NCI-H1417 (cell line): ENCODE measurements at regions not wholly inside any gene's neighbourhood (a gene's known extent, or its start where the extent isn't known, plus 50 kb on each side); places are given as distances from the start of the nearest gene placed in this dataset.
"Not testable (repeated sequence)": the region's sequence is repeated elsewhere in the genome, so short reads cannot be mapped to it uniquely, and the experiment has no call there.

Experiments
- DNase-seq, 3 experiments: peaks; one replicate each; lab custom pipeline; 2025; lab: John Stamatoyannopoulos, UW

DNA sequence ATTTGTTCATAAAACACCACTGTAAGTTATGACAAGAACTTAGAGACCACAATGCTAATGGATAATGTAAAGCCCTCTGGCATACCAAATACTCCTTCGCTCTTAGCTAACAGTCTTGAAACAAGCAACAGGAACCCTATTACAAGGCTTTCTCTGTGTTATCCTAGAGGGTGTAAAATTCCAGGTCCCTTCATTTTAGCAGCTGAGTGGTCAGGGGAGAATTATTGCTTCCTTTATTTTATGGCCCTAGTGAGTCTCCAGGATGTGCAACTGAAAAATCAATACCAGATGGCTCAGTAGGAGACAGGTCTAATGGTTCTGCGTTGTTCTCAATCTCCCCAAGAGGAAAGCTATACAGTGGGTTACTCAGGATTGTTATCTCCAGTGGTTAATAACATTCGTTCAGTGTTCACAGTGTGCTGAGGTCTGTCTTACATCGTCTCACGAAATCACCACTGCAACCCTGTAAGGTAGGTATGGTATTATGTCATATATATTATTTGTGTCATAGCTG is 172.7 kb upstream of the CNOT2 start:
- DNase-seq, result peak; percentile 19 to 71 (median 26)

DNA sequence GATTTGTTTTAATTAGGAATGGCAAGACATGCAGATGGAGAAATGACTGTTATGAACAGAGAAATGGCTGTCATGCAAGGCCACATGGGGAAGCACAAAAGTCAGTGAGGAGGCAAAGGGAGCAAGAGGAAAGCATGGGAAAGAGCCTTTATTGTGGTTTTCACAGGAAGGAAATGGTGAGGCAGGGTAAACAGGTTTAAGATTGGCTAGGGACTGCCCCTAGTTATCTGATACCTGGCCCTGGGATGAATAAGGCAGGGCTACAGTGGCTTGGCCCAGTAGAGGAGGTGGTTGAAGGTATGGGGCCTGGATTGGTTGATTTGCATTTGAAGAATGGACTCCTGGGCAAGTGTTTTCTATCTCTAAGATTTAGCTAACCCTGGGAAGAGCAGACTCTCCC is 168.7 kb upstream of the CNOT2 start:
- no peak for DNase-seq

DNA sequence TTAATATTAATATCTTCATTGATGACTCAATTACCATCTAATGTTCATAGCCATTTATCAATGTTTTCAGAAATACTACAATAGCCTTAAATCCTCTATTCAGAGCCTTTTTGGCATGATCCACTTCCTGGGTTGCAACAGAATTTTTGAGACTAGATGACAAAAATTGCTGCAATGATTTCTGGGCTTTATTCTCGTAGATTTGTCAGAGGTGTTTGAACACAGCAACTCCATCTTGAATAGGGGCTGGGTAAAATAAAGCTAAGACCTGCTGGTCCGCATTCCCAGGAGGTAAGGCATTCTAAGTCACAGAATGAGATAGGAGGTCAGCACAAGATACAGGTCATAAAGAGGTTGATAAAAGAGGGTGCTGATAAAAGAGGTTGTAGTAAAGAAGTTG is 165.8 kb upstream of the CNOT2 start:
- no peak for DNase-seq

DNA sequence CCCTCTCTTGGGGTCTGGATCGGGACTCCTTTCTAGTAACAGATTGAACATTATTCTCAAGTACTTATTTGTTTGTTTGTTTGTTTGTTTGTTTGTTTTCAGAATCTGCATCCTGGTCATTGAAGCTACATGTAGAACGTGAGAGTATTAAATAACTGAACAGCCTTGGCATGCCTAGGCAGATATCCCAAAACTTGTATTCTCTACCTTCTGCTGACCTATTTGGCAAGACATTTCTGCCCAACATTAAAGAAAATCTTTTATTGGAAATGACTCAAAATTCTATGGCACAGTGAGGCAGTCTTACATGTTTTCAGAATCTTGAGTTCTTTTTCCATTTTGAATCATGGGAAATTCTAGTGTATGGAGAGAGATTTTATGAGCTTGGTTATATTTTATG is 165.1 kb upstream of the CNOT2 start:
- DNase-seq, result no peak

DNA sequence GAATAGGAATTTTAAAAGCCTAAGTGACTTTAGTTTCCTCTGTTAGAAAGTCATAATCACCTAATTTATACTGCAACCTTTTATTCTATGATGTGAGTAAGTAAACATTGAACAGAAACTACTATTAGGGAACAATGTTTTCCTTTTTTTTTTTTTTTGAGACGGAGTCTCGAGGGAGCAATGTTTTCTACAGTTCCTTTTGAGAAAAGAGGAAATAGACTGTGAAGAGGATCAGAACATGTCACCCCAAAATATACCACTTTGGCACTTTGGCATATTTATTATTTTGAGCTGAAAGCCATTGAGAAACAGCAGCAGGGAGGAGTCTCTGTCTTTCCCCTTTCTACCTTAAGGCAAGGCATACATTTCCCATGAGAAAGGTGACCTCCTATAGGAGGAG is 162.7 kb upstream of the CNOT2 start:
- DNase-seq, result no peak

DNA sequence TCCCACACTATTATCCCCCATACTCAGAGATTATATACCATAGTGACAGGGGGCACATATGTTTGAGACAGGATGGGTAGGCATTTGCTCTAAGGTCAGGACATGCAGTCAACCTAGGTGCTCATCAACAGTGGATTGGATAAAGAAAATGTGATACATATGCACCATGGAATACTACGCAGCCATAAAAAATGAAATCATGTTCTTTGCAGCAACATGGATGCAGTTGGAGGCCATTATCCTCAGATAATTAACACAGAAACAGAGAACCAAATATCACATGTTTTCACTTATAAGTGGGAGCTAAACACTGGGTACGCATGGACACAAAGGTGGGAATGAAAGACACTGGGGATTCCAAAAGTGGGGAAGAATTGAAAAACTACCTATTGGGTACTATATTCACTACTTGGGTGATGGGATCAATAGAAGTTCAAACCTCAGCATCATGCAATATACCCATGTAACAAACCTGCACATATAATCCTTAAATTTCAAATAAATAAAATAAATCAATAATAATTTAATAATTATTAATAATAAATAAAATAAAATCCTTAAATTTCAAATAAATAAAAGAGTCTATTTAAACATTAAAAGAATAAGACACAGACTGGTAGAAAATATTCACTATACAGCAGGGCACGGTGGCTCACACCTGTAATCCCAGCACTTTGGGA is 160.1 kb upstream of the CNOT2 start:
- DNase-seq, result no peak

DNA sequence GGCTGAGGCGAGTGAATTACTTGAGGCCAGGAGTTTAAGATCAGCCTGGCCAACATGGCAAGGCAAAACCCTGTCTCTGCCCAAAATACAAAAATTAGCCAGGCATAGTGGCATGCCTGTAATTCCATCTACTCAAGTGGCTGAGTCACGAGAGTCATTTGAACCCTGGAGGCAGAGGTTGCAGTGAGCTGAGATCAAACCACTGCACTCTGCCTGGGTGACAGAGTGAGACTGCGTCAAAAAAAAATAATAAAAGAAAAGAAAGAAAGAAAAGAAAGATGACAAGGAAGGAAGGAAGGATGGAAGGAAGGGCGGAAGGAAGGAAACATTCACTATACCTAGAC is 159.6 kb upstream of the CNOT2 start:
- no peak for DNase-seq

DNA sequence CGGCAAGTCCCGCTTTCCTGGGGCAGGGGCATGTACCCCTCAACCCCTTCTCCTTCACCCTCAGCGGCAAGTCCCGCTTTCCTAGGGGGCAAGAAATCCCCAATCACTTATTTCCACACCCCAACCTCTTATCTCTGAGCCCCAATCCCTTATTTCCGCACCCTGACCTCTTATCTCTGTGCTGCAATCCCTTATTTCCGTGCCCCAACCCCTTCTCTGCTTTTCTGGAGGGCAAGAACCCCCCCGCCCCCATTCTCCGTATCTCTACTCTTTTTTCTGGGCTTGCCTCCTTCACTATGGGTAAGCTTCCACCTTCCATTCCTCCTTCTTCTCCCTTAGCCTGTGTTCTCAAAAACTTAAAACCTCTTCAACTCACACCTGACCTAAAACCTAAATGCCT is 156.9 kb upstream of the CNOT2 start:
- not testable (repeated sequence) for DNase-seq

DNA sequence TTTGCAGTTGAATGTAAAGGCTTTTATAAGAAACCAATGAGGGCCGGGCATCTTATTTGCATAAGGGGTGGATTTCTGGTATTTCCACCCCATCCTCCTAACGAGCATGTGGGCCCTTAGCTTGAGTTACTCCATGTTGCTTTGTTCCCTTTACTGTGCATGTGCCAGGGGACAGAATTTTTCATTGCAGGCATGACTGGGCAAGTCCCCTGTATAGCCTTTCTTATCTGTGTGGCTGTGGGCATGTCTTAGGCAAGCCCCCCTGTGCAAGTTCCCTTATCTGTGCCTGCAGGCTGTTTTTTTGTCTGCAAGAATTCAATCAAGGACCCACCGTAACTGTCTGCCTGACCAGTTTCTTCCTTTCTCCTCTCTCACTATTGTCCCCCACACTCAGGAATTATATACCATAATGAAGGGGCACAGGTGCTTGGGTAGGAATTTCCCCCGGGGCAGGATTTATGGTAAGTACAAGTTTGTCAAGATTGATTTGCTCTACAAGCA is 152.2 kb upstream of the CNOT2 start:
- DNase-seq, result no peak

DNA sequence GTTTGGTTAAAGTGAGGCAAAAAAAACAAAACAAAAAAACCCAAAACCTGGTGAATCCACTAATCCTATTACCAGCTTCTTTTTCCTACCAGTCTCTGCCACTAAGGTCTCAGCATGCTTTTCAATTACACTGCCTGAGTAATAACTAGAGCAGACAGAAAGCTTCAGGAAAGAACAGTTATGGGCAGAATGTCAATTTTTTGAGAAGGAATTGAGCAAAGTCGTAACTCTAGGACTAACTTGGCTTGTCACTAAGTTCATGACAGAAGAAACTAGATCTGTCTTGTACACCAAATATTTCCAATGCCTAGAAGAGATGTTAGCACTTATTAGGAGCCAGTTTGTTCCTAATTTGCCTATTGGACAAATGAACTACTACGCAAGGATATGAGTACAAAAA is 148.8 kb upstream of the CNOT2 start:
- DNase-seq, result no peak

DNA sequence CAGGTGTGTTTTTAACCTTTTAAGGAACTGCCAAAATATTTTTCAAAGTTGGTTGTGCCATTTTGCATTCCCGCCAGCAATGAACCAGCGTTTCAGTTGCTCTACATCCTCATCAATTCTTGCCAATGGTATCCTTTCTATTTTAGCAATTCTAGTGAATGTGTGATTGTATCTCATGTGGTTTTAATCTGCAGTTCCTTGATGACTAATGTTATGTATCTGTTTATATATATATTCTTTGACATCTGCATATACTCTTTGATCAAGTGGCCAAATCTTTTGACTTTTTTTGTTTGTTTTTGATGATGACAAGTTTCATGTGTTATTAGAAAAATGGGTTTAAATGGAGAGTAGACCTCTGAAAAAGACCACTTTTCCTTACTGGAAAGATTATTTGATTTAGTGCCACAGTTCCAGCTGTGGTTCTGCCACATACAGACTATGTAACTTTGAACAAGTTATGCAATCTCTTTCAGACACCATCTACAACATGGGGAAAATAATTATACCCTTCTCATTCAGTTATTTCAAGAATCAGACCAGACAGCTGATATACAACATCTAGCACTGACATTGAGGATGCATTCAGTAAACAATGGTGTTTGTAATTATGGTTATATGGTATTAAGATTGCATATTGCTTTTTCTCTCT is 146.3 kb upstream of the CNOT2 start:
- no peak for DNase-seq

DNA sequence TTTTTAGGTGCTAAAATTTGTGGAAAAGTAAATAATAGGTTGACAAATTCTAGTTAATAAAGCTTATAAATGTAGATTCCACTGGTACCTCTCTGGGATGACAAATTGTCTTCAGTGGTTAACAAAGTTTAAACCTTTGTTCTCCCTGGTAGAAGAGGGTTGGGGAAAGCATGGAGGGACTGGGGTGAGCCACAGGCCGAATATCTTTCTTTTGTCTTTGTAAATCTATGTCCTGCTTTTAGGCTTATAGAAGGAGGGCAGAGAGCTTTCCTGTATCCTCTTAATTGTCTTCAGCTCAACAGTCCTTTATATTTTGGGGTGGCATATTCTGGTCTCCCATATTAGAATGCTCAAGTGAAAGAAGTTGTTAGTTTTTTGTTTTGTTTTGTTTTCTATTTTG is 142.2 kb upstream of the CNOT2 start:
- DNase-seq, result no peak

DNA sequence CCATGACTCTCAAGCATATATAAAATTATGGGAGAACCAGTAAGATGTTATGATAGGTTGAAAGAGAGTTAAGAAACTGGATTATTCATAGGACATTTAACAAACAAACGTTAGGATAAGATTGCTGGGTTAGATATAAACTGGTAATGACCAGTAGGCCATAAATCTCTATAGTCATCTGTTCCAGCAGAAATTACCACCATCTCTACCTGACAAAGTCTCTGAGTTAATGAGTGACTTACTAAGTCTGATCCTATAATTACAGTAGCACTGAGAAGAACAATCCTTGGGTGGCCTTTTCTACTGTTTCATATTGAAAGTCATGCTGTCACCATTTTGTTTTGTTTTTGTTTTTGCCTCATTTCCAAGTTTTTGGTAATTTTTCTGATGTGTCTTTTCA is 136.9 kb upstream of the CNOT2 start:
- no peak for DNase-seq

DNA sequence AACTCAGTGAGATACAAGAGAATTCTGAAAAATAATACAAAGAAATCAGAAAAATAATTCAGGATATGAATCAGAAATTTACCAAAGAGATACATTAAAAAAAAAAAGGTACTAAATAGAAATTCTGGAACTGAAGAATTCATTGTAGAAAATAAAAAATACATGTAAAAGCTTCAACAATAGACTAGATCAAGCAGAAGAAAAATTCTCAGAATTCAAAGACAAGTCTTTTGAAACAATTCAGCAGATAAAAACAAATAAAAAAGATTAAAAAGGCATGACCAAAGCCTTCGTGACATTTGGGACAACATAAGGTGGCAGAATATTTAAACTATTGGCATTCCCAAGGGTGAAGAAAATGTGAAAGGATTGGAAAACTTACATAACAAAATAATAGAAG is 133.1 kb upstream of the CNOT2 start:
- peak in 1 of 3 experiments; percentile 20 for DNase-seq

DNA sequence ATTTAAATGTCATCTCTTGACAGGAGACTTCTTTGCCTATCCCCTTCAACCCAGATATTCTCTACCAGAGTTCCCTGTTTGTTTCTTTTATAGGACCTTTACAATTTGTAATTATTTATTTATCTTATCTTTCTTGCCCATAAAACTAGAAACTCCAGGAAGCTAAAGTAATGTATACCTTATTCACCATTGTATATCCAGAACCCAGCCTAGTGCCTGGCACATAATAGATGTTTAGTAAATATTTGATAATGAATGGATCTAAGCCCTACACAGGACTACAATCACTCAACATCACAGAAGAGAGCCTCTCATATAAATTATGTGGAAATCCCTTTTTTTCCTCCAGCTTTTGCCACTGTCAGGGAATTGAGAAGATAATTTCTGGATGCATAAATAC is 125.6 kb upstream of the CNOT2 start:
- DNase-seq, result no peak

DNA sequence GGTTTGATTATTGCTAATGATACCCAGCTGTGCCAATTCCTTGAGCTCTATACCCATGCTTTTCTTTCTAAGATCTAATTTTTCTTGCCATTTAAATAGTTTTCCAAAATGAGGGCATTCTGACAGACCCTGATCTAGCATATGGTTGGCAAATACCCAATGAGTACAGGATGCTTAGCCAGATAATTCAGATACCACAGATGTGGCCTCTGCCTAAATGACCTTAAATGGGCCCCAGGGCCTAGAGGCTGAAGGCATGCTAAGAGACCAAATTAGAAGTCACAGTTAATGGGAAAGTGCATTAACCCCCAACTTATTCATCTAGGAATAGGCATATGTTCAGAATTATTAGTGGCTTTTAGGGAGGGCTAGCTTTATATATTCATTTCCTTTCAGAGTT is 122.3 kb upstream of the CNOT2 start:
- DNase-seq, result no peak

DNA sequence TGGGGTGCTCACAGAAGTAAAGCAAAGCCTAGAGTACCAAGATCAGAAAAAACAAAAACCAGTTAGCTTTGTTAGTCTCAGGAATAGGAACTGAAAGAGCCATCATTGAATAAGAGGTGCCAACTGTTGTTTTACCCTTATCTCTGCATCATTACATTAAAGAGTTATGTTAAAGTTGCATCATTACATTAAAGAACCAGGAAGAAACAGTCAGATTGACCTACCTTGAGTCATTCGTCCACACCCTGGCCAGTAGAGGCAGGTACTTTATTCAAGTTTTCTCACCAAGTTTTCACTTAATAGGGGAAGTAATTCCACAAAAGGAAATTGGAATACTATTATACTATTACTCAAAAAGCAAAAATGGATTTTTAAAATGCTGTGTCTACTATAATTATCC is 121.7 kb upstream of the CNOT2 start:
- no peak for DNase-seq

DNA sequence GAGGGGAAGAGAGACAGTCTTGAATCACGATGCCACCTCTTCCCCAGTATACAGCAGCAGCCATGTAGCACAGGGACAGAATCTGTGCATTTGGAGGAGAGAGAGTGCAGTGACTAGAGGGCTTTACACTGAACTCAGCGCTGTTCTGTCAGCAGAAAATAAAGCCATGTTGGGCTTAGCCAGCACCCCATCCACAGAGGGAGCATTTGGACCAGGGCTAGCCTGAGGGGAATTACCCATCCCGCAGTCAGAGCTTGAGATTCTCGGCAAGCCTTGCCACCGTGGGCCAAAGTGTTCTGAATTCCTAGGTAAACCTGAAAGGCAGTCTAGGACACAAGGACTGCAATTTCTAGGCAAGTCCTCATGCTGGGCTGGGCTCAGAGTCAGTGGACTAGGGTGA is 120.4 kb upstream of the CNOT2 start:
- DNase-seq, result no peak

DNA sequence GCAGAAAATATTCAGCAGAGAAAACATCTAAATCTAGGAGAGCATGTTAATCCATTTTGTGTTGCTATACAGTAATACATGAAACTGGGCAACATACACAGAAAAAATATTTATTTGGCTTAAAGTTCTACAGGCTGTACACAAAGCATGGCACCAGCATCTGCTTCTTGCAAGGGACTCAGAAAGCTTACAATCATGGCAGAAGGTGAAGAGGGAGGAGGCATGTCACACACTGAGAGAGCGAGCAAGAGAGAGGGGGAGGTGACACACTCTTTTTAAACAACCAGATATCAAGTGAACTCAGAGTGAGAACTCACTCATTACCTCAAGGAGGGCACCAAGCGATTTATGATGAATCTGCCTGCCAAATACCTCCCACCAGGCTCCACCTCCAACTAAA is 94.2 kb upstream of the CNOT2 start:
- no peak for DNase-seq

DNA sequence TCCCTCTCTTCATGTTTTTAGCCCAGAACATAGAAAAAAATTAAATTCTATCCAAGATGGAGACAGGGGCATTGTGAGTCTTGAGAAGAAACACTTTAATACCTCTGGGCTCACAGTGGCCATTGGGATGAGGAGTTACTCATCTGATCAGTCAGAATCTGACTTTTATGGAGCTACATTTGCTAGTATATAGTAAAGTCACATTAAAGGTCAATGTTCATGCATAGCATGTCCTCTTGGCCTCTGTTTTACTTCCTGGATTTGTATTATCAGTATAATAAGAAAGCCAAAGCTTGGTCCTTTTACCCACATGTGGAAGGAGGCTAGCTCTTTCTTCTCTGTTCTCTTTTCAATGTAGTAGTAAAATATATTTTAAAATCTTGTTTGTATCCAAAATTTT is 93.6 kb upstream of the CNOT2 start:
- no peak for DNase-seq

DNA sequence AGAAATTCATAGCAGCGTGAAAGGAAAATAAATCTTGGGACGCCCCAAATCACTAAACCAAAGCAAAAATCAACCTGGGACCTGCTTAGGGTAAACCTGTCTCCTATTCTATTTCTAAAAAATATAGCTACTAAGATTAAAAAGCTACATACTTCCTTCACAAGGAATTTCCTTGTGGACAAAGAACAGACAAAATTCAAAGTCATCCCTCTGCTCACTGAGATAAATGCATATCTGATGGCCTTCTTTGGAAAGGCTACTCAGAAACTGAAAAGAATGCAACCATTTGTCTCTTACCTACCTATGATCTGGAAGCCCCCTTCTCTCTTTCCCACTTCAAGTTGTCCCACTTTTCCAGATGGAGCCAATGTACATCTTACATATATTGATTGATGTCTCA is 93.0 kb upstream of the CNOT2 start:
- no peak for DNase-seq

DNA sequence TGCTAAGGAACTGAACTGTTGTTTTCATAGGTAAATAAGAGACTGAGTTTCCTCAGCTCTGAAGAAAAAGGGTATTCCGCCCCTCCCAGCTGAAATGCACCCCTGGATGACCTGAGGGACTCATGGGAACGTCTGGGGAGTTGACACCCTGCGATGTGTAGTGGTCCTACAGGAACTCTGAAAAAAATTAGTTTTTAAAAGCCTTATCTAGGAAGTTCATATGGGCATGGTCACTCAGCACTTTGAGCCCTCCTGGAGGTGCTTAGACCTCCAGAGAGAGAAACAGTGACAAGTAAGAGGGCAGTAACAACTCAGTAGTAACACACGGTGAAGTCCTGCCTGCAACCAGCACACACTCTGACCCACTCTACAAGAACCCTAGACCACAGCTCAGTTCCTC is 91.2 kb upstream of the CNOT2 start:
- no peak for DNase-seq

DNA sequence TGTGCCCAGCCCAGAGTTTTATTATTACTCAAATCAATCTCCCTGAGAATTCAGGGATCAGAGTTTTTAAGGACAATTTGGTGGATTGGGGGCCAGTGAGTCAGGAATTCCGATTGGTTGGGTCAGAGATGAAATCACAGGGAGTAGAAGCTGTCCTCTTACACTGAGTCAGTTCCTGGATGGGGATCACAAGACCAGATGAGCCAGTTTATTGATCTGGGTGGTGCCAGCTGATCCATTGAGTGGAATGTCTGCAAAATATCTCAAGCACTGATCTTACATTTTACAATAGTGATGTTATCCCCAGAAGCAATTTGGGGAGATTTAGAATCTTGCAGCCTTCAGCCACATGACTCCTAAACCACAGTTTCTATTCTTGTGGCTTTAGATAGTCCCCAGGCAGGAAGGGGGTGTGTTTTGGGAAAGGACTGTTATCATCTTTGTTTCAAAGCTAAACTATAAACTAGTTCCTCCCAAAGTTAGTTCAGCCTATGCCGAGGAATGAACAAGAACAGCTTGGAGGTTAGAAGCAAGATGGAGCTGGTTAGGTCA is 89.1 kb upstream of the CNOT2 start:
- DNase-seq, result no peak
